H1 (cell line): ENCODE measurements at regions not wholly inside any gene's neighbourhood (a gene's known extent, or its start where the extent isn't known, plus 50 kb on each side); places are given as distances from the start of the nearest gene placed in this dataset.
A peak's percentile ranks its signal among the peaks of the same experiment; 100 is the strongest.

Source experiments
- CTCF ChIA-PET: fragments of 300-600 bp; sonication (Branson Sonifier 250); formaldehyde crosslinking; loops from one replicate; lab custom pipeline; 2021; ENCODE audit not compliant: partially characterized antibody; lab: Charles Lee
- POLR2A ChIA-PET: fragments of 300-600 bp; sonication (Branson Sonifier 250); formaldehyde crosslinking; loops from one replicate; lab custom pipeline; 2021; ENCODE audit warnings: inconsistent platforms; ENCODE audit not compliant: partially characterized antibody; lab: Charles Lee
- DNase-seq, 2 experiments: peaks; one replicate each; pipeline versions ENCODE4 v3.0.0 to v3.0.0-alpha.2; 2010 to 2022; ENCODE audit warnings: low spot score in 2 of 2, low read depth in 1 of 2, mixed read lengths in 1 of 2
- FAIRE-seq: peaks from 2 replicates; lab custom pipeline; 2011; peaks lifted over from hg19 to GRCh38; lab: Jason Lieb, UNC
- H2AFZ ChIP-seq: 2 replicates; pipeline ENCODE4 v1.8.1; 2012; ENCODE audit warnings: low read length, inconsistent platforms
- H2AK5ac ChIP-seq: 2 replicates; pipeline ENCODE4 v1.6.1; 2013; ENCODE audit warnings: low read depth, low read length
- H2BK120ac ChIP-seq: replicated peaks from 2 replicates; pipeline ENCODE3; 2013; ENCODE audit warnings: low read depth, low read length, inconsistent platforms
- H2BK12ac ChIP-seq: 2 replicates; pipeline ENCODE4 v1.6.1; 2013; ENCODE audit warnings: low read depth, low read length
- H2BK15ac ChIP-seq: 2 replicates; pipeline ENCODE4 v1.6.1; 2013; ENCODE audit warnings: low read length
- H2BK20ac ChIP-seq: 2 replicates; pipeline ENCODE4 v1.6.1; 2013; ENCODE audit warnings: low read length
- H2BK5ac ChIP-seq: 2 replicates; pipeline ENCODE4 v1.6.1; 2013; ENCODE audit warnings: low read depth, low read length
- H3K14ac ChIP-seq: 2 replicates; pipeline ENCODE4 v1.6.1; 2013; ENCODE audit warnings: inconsistent platforms; ENCODE audit not compliant: insufficient read length
- H3K18ac ChIP-seq: 2 replicates; pipeline ENCODE4 v1.6.1; 2013; ENCODE audit warnings: low read length; ENCODE audit errors: extremely low read depth
- H3K23ac ChIP-seq: 2 replicates; pipeline ENCODE4 v1.6.1; 2013; ENCODE audit warnings: inconsistent platforms; ENCODE audit not compliant: insufficient read length
- H3K23me2 ChIP-seq: 2 replicates; pipeline ENCODE4 v1.6.1; 2013; ENCODE audit warnings: low read depth, low read length
- H3K27ac ChIP-seq: 2 replicates; pipeline ENCODE4 v1.6.1; 2011; ENCODE audit warnings: low read depth, low read length, inconsistent platforms
- H3K27me3 ChIP-seq, 4 experiments: replicated peaks in 1 of 4; 1 replicate in 1 of 4; 2 replicates in 3 of 4; pipeline versions ENCODE4 v1.6.1 to v1.8.1; 2011 to 2013; ENCODE audit warnings: low read length in 3 of 4, mild to moderate bottlenecking in 3 of 4, inconsistent platforms in 2 of 4, mixed read lengths in 2 of 4, moderate library complexity in 1 of 4; ENCODE audit not compliant: control insufficient read depth in 3 of 4, insufficient read depth in 3 of 4; ENCODE audit errors: extremely low read depth in 1 of 4
- H3K36me3 ChIP-seq, 4 experiments: 2 replicates each; pipeline versions ENCODE4 v1.6.1 to v1.8.1; 2011 to 2013; ENCODE audit warnings: mild to moderate bottlenecking in 4 of 4, low read length in 3 of 4, moderate library complexity in 2 of 4, control low read depth in 1 of 4, inconsistent platforms in 1 of 4; ENCODE audit not compliant: insufficient read depth in 4 of 4, control insufficient read depth in 2 of 4
- H3K4ac ChIP-seq: replicated peaks from 2 replicates; pipeline ENCODE3; 2013; ENCODE audit warnings: low read length, low read depth, mixed read lengths, inconsistent platforms; ENCODE audit not compliant: insufficient read length
- H3K4me1 ChIP-seq, 4 experiments: replicated peaks in 1 of 4; 1 replicate in 1 of 4; 2 replicates in 3 of 4; pipeline versions ENCODE4 v1.6.1 to v1.8.1; 2011 to 2013; ENCODE audit warnings: low read length in 3 of 4, inconsistent platforms in 2 of 4, mixed read lengths in 1 of 4; ENCODE audit not compliant: insufficient read depth in 4 of 4, control insufficient read depth in 3 of 4
- H3K4me2 ChIP-seq, 2 experiments: 2 replicates each; pipeline versions ENCODE4 v1.6.1 to v1.8.1; 2011 to 2013; ENCODE audit warnings: low read depth in 2 of 2, low read length in 2 of 2, control low read depth in 1 of 2, inconsistent platforms in 1 of 2, mild to moderate bottlenecking in 1 of 2; ENCODE audit not compliant: insufficient read depth in 1 of 2
- H3K4me3 ChIP-seq, 4 experiments: fragments of 200-600, 300-600 bp in 1 of 4; sonication (generic), shearing (Covaris generic), sonication (Bioruptor Twin) in 1 of 4; 2 replicates each; pipeline versions ENCODE4 v1.5.1 to v1.8.1; 2011 to 2016; ENCODE audit warnings: low read length in 4 of 4, low read depth in 3 of 4, control low read depth in 2 of 4, inconsistent platforms in 2 of 4, mild to moderate bottlenecking in 2 of 4, mixed read lengths in 1 of 4, moderate library complexity in 1 of 4; ENCODE audit not compliant: insufficient read depth in 2 of 4; ENCODE audit errors: extremely low read depth in 1 of 4
- H3K56ac ChIP-seq: replicated peaks from 2 replicates; pipeline ENCODE3; 2013; ENCODE audit warnings: low read depth, mild to moderate bottlenecking, mixed read lengths, low read length, inconsistent platforms; ENCODE audit not compliant: insufficient read length
- H3K79me1 ChIP-seq: 2 replicates; pipeline ENCODE4 v1.6.1; 2013; ENCODE audit warnings: low read depth, low read length, control low read depth
- H3K79me2 ChIP-seq, 2 experiments: 2 replicates each; pipeline versions ENCODE4 v1.6.1 to v1.8.1; 2012 to 2013; ENCODE audit warnings: low read length in 2 of 2, mild to moderate bottlenecking in 2 of 2, inconsistent platforms in 1 of 2; ENCODE audit not compliant: insufficient read depth in 2 of 2, control insufficient read depth in 1 of 2
- H3K9ac ChIP-seq, 4 experiments: replicated peaks in 1 of 4; 1 replicate in 1 of 4; 2 replicates in 3 of 4; pipeline versions ENCODE4 v1.6.1 to v1.8.1; 2011 to 2013; ENCODE audit warnings: low read depth in 3 of 4, low read length in 3 of 4, control low read depth in 2 of 4, mild to moderate bottlenecking in 2 of 4, moderate library complexity in 2 of 4, inconsistent platforms in 1 of 4; ENCODE audit errors: extremely low read depth in 1 of 4
- H3K9me3 ChIP-seq, 2 experiments: 2 replicates each; pipeline versions ENCODE4 v1.6.1 to v1.8.1; 2012 to 2013; ENCODE audit warnings: mild to moderate bottlenecking in 2 of 2, moderate library complexity in 2 of 2, control low read depth in 1 of 2, inconsistent platforms in 1 of 2, low read depth in 1 of 2, low read length in 1 of 2, mixed read lengths in 1 of 2; ENCODE audit not compliant: insufficient read depth in 2 of 2
- H4K20me1 ChIP-seq, 2 experiments: replicated peaks in 1 of 2; 2 replicates each; pipeline versions ENCODE3 to v1.8.1; 2011 to 2013; ENCODE audit warnings: inconsistent platforms in 2 of 2, low read length in 2 of 2, mild to moderate bottlenecking in 1 of 2; ENCODE audit not compliant: insufficient read depth in 2 of 2, control insufficient read depth in 1 of 2
- H4K5ac ChIP-seq: 2 replicates; pipeline ENCODE4 v1.6.1; 2013; ENCODE audit warnings: low read length, low read depth, mixed read lengths, inconsistent platforms; ENCODE audit not compliant: insufficient read length
- H4K8ac ChIP-seq: 2 replicates; pipeline ENCODE4 v1.8.0; 2013; ENCODE audit warnings: mild to moderate bottlenecking, moderate library complexity, low read length, inconsistent platforms; ENCODE audit not compliant: insufficient read depth; ENCODE audit errors: extremely low read depth
- H4K91ac ChIP-seq: replicated peaks from 2 replicates; pipeline ENCODE3; 2013; ENCODE audit warnings: low read length, mixed read lengths, inconsistent platforms; ENCODE audit not compliant: insufficient read length
- BRCA1 ChIP-seq: IDR thresholded peaks from 2 replicates; pipeline ENCODE4 v1.6.1; 2012; ENCODE audit warnings: low read depth, low read length, improper control_type of control experiment
- CBX8 ChIP-seq: fragments of 300-800, 300-1000 bp; sonication (generic); IDR thresholded peaks from 2 replicates; pipeline ENCODE4 v1.7.1; 2016; ENCODE audit warnings: low read depth, low read length, borderline replicate concordance
- CEBPB ChIP-seq: IDR thresholded peaks from 2 replicates; pipeline ENCODE4 v1.6.1; 2012; ENCODE audit warnings: low read depth, low read length
- EP300 ChIP-seq, 2 experiments: IDR thresholded peaks; 1 replicate in 1 of 2; 2 replicates in 1 of 2; pipeline ENCODE4 v1.6.1; 2011 to 2012; ENCODE audit warnings: low read depth in 2 of 2, low read length in 2 of 2, mild to moderate bottlenecking in 2 of 2, borderline replicate concordance in 1 of 2, inconsistent platforms in 1 of 2, moderate library complexity in 1 of 2
- GABPA ChIP-seq: IDR thresholded peaks from 2 replicates; pipeline ENCODE4 v1.6.1; 2011; ENCODE audit warnings: mild to moderate bottlenecking, low read length, moderate library complexity, borderline replicate concordance; ENCODE audit not compliant: insufficient read depth
- KDM5A ChIP-seq: fragments of 200-600 bp; IDR thresholded peaks from 2 replicates; pipeline ENCODE4 v1.7.1; 2012; ENCODE audit warnings: mild to moderate bottlenecking, low read length, inconsistent platforms, mixed read lengths
- POLR2AphosphoS5 ChIP-seq: IDR thresholded peaks from 2 replicates; pipeline ENCODE4 v1.6.1; 2011; ENCODE audit warnings: low read depth, low read length
- RXRA ChIP-seq: IDR thresholded peaks from 2 replicates; pipeline ENCODE4 v1.6.1; 2011; ENCODE audit warnings: low read depth, mild to moderate bottlenecking, low read length, moderate library complexity; ENCODE audit not compliant: insufficient read depth
- SIX5 ChIP-seq: IDR thresholded peaks from 2 replicates; pipeline ENCODE4 v1.6.1; 2011; ENCODE audit warnings: mild to moderate bottlenecking, low read depth, low read length
- SP4 ChIP-seq: IDR thresholded peaks from 2 replicates; pipeline ENCODE4 v1.6.1; 2012; ENCODE audit warnings: low read length, inconsistent platforms
- SUZ12 ChIP-seq: fragments of 200-600 bp; sonication (generic); IDR thresholded peaks from 2 replicates; pipeline ENCODE4 v1.6.1; 2012; ENCODE audit warnings: mild to moderate bottlenecking, inconsistent platforms, low read length, moderate library complexity, mixed read lengths
- WGBS, 2 experiments: shearing (Covaris generic) in 1 of 2; methylation state at CpG; one replicate each; pipeline versions ENCODE4 v1.1.6 to v1.1.7; 2013 to 2015; ENCODE audit warnings: low lambda C conversion rate in 2 of 2, mixed read lengths in 2 of 2, inconsistent platforms in 1 of 2, low coverage in 1 of 2, missing lambda C conversion rate in 1 of 2; ENCODE audit not compliant: insufficient replicate concordance in 2 of 2, insufficient coverage in 1 of 2, insufficient read length in 1 of 2; ENCODE audit errors: extremely low coverage in 1 of 2, missing lambda C conversion rate in 1 of 2; 5-methylcytosine and 5-hydroxymethylcytosine counted together

GRCh38 chr9:115385383-115386122, 267.6 kb upstream of the TNC start:
- no peak overlapping the region for H3K23ac ChIP-seq
- peak overlapping the region; percentile 15 for H4K5ac ChIP-seq
- H3K18ac ChIP-seq = no peak overlapping the region
- no peak overlapping the region for H3K4me2 ChIP-seq
- H4K20me1 ChIP-seq = no peaks in the 10 kb centered on the region
- no peaks in the 10 kb centered on the region for H3K79me2 ChIP-seq
- FAIRE-seq = no peak
- peaks cover 10 to 19% of the 10 kb centered on the region in 2 experiments for H3K9me3 ChIP-seq
- no peaks in the 10 kb centered on the region for H3K79me1 ChIP-seq
- H2AFZ ChIP-seq = no peak overlapping the region
- POLR2A ChIA-PET = no interaction called here
- no peaks in the 10 kb centered on the region for H3K27me3 ChIP-seq
- WGBS, 2 experiments = 84% methylated on average over 17 of the region's 18 CpGs; no CpG with 5 or more reads in 1 of the 2 experiments
- no peak overlapping the region for H2BK5ac ChIP-seq
- H3K14ac ChIP-seq = no peak overlapping the region
- no peaks in the 10 kb centered on the region for H3K4me1 ChIP-seq
- no peak overlapping the region for H2BK12ac ChIP-seq
- CTCF ChIA-PET = interaction anchor here (0.7 to 1.5 kb wide), 3 partner anchors 17 to 370 kb away, joined by 3 read pairs; no protein-coding TSS in a partner anchor
- TF ChIP-seq BRCA1 (no peak), RXRA (no peak), SUZ12 (no peak), SP4 (no peak), KDM5A (no peak), SIX5 (no peak), CBX8 (no peak), POLR2AphosphoS5 (no peak), CEBPB (no peak), EP300 (IDR thresholded peaks at IDR 0.05; ENCODE audit: borderline replicate concordance in 1 of 2, low read depth in 2 of 2, low read length in 2 of 2) (no peak), GABPA (no peak)
- no peak overlapping the region for H2BK120ac ChIP-seq
- no peaks in the 10 kb centered on the region for H3K23me2 ChIP-seq
- H2AK5ac ChIP-seq = no peak overlapping the region
- H4K8ac ChIP-seq = no peak overlapping the region
- H3K9ac ChIP-seq = no peak overlapping the region
- H2BK20ac ChIP-seq = no peak overlapping the region
- H3K4ac ChIP-seq = no peak overlapping the region
- H4K91ac ChIP-seq = no peak overlapping the region
- DNase-seq = no peak
- H2BK15ac ChIP-seq = peak overlapping the region; percentile 32; the same call in 1 of the 2 replicates
- H3K4me3 ChIP-seq = no peak overlapping the region
- H3K36me3 ChIP-seq = no peaks in the 10 kb centered on the region
- no peak overlapping the region for H3K56ac ChIP-seq
- no peak overlapping the region for H3K27ac ChIP-seq
